GM23338 (cell line): ENCODE measurements at regions not wholly inside any gene's neighbourhood (a gene's known extent, or its start where the extent isn't known, plus 50 kb on each side); places are given as distances from the start of the nearest gene placed in this dataset.

ENCODE experiments used
- ATAC-seq: fragments of 200-7000 bp; cut with Tn5 transposase; 3 replicates; pipeline ENCODE4 v1.9.1; 2020
- DNase-seq: peaks from one replicate; pipeline ENCODE4 v3.0.0-alpha.2; 2015; ENCODE audit warnings: low spot score
- H2AFZ ChIP-seq: fragments of 200-600 bp; sonication (generic); 2 replicates; pipeline ENCODE4 v1.8.0; 2016; ENCODE audit warnings: antibody characterized with exemption, mild to moderate bottlenecking, moderate library complexity
- H3F3A ChIP-seq: fragments of 200-600 bp; sonication (generic); replicated peaks from 2 replicates; pipeline ENCODE4 v1.8.0; 2017; ENCODE audit warnings: antibody characterized with exemption, mixed run types, low read depth
- H3K27ac ChIP-seq: fragments of 200-600 bp; sonication (generic); 2 replicates; pipeline ENCODE4 v1.6.1; 2016; ENCODE audit warnings: low read depth
- H3K27me3 ChIP-seq: fragments of 200-600 bp; sonication (generic); 2 replicates; pipeline ENCODE4 v1.8.0; 2016; ENCODE audit warnings: mild to moderate bottlenecking, mixed run types, moderate library complexity; ENCODE audit not compliant: insufficient read depth
- H3K36me3 ChIP-seq: fragments of 200-600 bp; sonication (generic); 2 replicates; pipeline ENCODE4 v1.8.0; 2016; ENCODE audit warnings: mild to moderate bottlenecking; ENCODE audit not compliant: insufficient read depth
- H3K4me1 ChIP-seq: fragments of 200-600 bp; sonication (generic); 2 replicates; pipeline ENCODE4 v1.8.0; 2016; ENCODE audit warnings: mild to moderate bottlenecking, moderate library complexity; ENCODE audit not compliant: insufficient read depth
- H3K4me2 ChIP-seq: fragments of 200-600 bp; sonication (generic); 2 replicates; pipeline ENCODE4 v1.7.1; 2017; ENCODE audit warnings: mixed run types
- H3K4me3 ChIP-seq: fragments of 200-600 bp; sonication (generic); 2 replicates; pipeline ENCODE4 v1.6.1; 2016; ENCODE audit warnings: mixed run types
- H3K79me2 ChIP-seq: fragments of 200-600 bp; sonication (generic); replicated peaks from 2 replicates; pipeline ENCODE4 v1.8.0; 2017; ENCODE audit warnings: mild to moderate bottlenecking; ENCODE audit not compliant: insufficient read depth
- H3K9me2 ChIP-seq: fragments of 200-600 bp; sonication (generic); 2 replicates; pipeline ENCODE4 v1.8.0; 2017; ENCODE audit not compliant: insufficient read depth
- H4K20me1 ChIP-seq: fragments of 200-600 bp; sonication (generic); replicated peaks from 2 replicates; pipeline ENCODE4 v1.8.0; 2017; ENCODE audit warnings: mild to moderate bottlenecking; ENCODE audit not compliant: insufficient read depth
- H3K27ac Mint-ChIP-seq: 2 replicates; pipeline ENCODE4 v1.8.0; 2020; ENCODE audit warnings: inconsistent platforms, mild to moderate bottlenecking, moderate library complexity, mixed read lengths
- H3K27me3 Mint-ChIP-seq: 3 replicates; pipeline ENCODE4 v1.8.0; 2022; ENCODE audit warnings: low read depth, mild to moderate bottlenecking, moderate library complexity, mixed read lengths, inconsistent platforms; ENCODE audit not compliant: insufficient read depth, poor library complexity
- H3K36me3 Mint-ChIP-seq: 3 replicates; pipeline ENCODE4 v1.8.0; 2021; ENCODE audit warnings: low read depth, mild to moderate bottlenecking, inconsistent platforms, moderate library complexity, mixed read lengths
- H3K4me1 Mint-ChIP-seq: 3 replicates; pipeline ENCODE4 v1.8.0; 2020; ENCODE audit warnings: mild to moderate bottlenecking, inconsistent platforms, mixed read lengths
- H3K4me3 Mint-ChIP-seq: 3 replicates; pipeline ENCODE4 v1.8.0; 2021; ENCODE audit warnings: moderate library complexity, mild to moderate bottlenecking, inconsistent platforms, mixed read lengths
- H3K9me3 Mint-ChIP-seq: 3 replicates; pipeline ENCODE4 v1.8.0; 2020; ENCODE audit warnings: moderate library complexity, mild to moderate bottlenecking, inconsistent platforms, mixed read lengths
- CREB1 ChIP-seq: fragments of 250-450 bp; sonication (Bioruptor Pico); IDR thresholded peaks from 2 replicates; pipeline ENCODE4 v1.5.0; 2020; ENCODE audit warnings: low read depth, mild to moderate bottlenecking, moderate library complexity
- CTCF ChIP-seq, 2 experiments: fragments of 200-600 bp in 1 of 2; sonication (generic) in 1 of 2; conservative IDR thresholded peaks; 2 replicates each; pipeline versions ENCODE4 v1.5.1 to v1.6.1; 2016 to 2017; ENCODE audit warnings: antibody characterized with exemption in 2 of 2, low read depth in 2 of 2, mild to moderate bottlenecking in 2 of 2, moderate library complexity in 1 of 2
- ETS1 ChIP-seq: IDR thresholded peaks from 2 replicates; pipeline ENCODE4 v1.6.1; 2016; ENCODE audit warnings: antibody characterized with exemption
- EZH2 ChIP-seq: fragments of 200-600 bp; sonication (generic); IDR thresholded peaks from one replicate; pipeline ENCODE4 v1.8.0; 2017; ENCODE audit warnings: antibody characterized with exemption, mild to moderate bottlenecking, low read depth; ENCODE audit not compliant: unreplicated experiment
- EZH2phosphoT487 ChIP-seq: fragments of 200-600 bp; sonication (generic); IDR thresholded peaks from one replicate; pipeline ENCODE4 v1.8.1; 2018; ENCODE audit warnings: antibody characterized with exemption; ENCODE audit not compliant: unreplicated experiment
- JUNB ChIP-seq: IDR thresholded peaks from one replicate; pipeline ENCODE4 v1.6.1; 2016; ENCODE audit warnings: antibody characterized with exemption; ENCODE audit not compliant: unreplicated experiment
- NANOG ChIP-seq: IDR thresholded peaks from 2 replicates; pipeline ENCODE4 v1.6.1; 2016; ENCODE audit warnings: antibody characterized with exemption, borderline replicate concordance
- POLR2AphosphoS5 ChIP-seq: IDR thresholded peaks from 2 replicates; pipeline ENCODE4 v1.6.1; 2016; ENCODE audit warnings: antibody characterized with exemption, low read depth
- REST ChIP-seq: IDR thresholded peaks from one replicate; pipeline ENCODE4 v1.6.1; 2018; ENCODE audit warnings: antibody characterized with exemption; ENCODE audit not compliant: unreplicated experiment
- STAT1 ChIP-seq: IDR thresholded peaks from one replicate; pipeline ENCODE4 v1.6.1; 2016; ENCODE audit warnings: antibody characterized with exemption; ENCODE audit not compliant: unreplicated experiment

- DNase-seq (no peak), ATAC-seq (no peak)
- Mint-ChIP-seq H3K27ac (no peak overlapping the region), H3K27me3 (peaks cover 2% of the 10 kb centered on the region), H3K4me3 (no peak overlapping the region), H3K4me1 (peaks cover 19% of the 10 kb centered on the region), H3K9me3 (peaks cover 8% of the 10 kb centered on the region), H3K36me3 (peaks cover 12% of the 10 kb centered on the region; the same call in 2 of the 3 replicates)
- H3K27ac ChIP-seq = no peak overlapping the region
- no peaks in the 10 kb centered on the region; the same call in 1 of the 2 replicates for H3K36me3 ChIP-seq
- H3K4me3 ChIP-seq = no peak overlapping the region
- no peak overlapping the region; the same call in 1 of the 2 replicates for H2AFZ ChIP-seq
- peaks cover 11% of the 10 kb centered on the region for H3K9me2 ChIP-seq
- H4K20me1 ChIP-seq = no peaks in the 10 kb centered on the region
- 0 out of 2 replicates have a peak, but pooled peaks cover 3% of the 10 kb centered on the region for H3F3A ChIP-seq
- H3K79me2 ChIP-seq = no peaks in the 10 kb centered on the region
- H3K4me1 ChIP-seq = peaks cover 18% of the 10 kb centered on the region
- no peak for TF ChIP-seq EZH2
- no peak overlapping the region for H3K4me2 ChIP-seq
- H3K27me3 ChIP-seq = no peaks in the 10 kb centered on the region
These were observed 91.7 kb upstream of the FRMD4A start for GRCh38 chr10:14422431-14422830.

GRCh38 chr10:14421941-14422340 lies 91.2 kb upstream of the FRMD4A start:
- Mint-ChIP-seq H3K9me3 (peaks cover 8% of the 10 kb centered on the region), H3K27me3 (peaks cover 2% of the 10 kb centered on the region), H3K4me1 (peaks cover 19% of the 10 kb centered on the region), H3K4me3 (no peak overlapping the region), H3K27ac (no peak overlapping the region), H3K36me3 (peaks cover 9% of the 10 kb centered on the region; the same call in 2 of the 3 replicates)
- H2AFZ ChIP-seq = no peak overlapping the region; the same call in 1 of the 2 replicates
- no peak overlapping the region for H3K27ac ChIP-seq
- peaks cover 19% of the 10 kb centered on the region for H3K4me1 ChIP-seq
- no peaks in the 10 kb centered on the region for H3K79me2 ChIP-seq
- no peak overlapping the region for H3K4me3 ChIP-seq
- no peak overlapping the region for H3K4me2 ChIP-seq
- peaks cover 11% of the 10 kb centered on the region for H3K9me2 ChIP-seq
- H4K20me1 ChIP-seq = no peaks in the 10 kb centered on the region
- H3F3A ChIP-seq = 0 out of 2 replicates have a peak, but pooled peaks cover 3% of the 10 kb centered on the region
- no peaks in the 10 kb centered on the region for H3K27me3 ChIP-seq
- DNase-seq (no peak), ATAC-seq (no peak)
- H3K36me3 ChIP-seq = no peaks in the 10 kb centered on the region; the same call in 1 of the 2 replicates
- no peak for TF ChIP-seq ETS1
- TF ChIP-seq CREB1 (CRISPR knock-in tag) = no peak
- TF ChIP-seq NANOG = no peak
- no peak for TF ChIP-seq POLR2AphosphoS5
- no peak for TF ChIP-seq CTCF (conservative IDR thresholded peaks at IDR 0.05; ENCODE audit: low read depth in 2 of 2)
- TF ChIP-seq STAT1 = no peak
- TF ChIP-seq REST = no peak
- TF ChIP-seq EZH2 = no peak
- no peak for TF ChIP-seq JUNB
- no peak for TF ChIP-seq EZH2phosphoT487
